ENCODE measurements at regions not wholly inside any gene's neighbourhood (a gene's known extent, or its start where the extent isn't known, plus 50 kb on each side); places are given as distances from the start of the nearest gene placed in this dataset.

DNA sequence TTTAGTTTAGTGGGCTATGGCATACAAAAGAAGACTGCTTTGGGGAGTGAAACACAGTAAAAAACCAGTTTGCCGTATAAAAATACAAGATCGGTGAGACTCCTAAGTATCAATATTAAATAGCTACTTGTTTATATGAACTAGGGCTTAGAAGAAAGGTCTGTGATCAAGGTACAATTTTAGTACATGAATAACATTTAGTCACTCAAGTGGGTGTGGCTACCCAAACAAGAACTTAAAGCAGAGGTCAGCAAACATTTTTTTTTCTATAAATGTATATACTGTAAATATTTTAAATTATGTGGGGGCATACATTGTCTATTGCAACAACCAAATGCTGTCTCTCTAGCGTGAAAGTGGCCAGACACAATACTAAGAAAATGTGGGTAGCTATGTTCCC lies 1452.5 kb upstream of the NUDT12 start:
- H3K9me3 ChIP-seq: no peaks in the 10 kb centered on the region
- no peaks in the 10 kb centered on the region for H3K27me3 ChIP-seq
- DNase-seq: no peak
- no peaks in the 10 kb centered on the region for H3K36me3 ChIP-seq
- no peak overlapping the region for H3K4me3 ChIP-seq

GRCh38 chr5:104998572-104998971 lies 1436.0 kb upstream of the NUDT12 start:
- Histone ChIP-seq H3K27me3 (no peaks in the 10 kb centered on the region), H3K9me3 (0 out of 2 replicates have a peak, but pooled peaks cover 5% of the 10 kb centered on the region), H3K36me3 (no peaks in the 10 kb centered on the region), H3K4me3 (no peak overlapping the region)
- DNase-seq: no peak

- Histone ChIP-seq H3K36me3 (no peaks in the 10 kb centered on the region), H3K9me3 (0 out of 2 replicates have a peak, but pooled peaks cover 5% of the 10 kb centered on the region)
- DNase-seq: no peak
Measured at GRCh38 chr5:104998169-104998568, 1435.6 kb upstream of the NUDT12 start.

GRCh38 chr5:104987074-104987473 lies 1424.5 kb upstream of the NUDT12 start:
- no peak for DNase-seq
- Histone ChIP-seq H3K4me3 (no peak overlapping the region), H3K36me3 (no peaks in the 10 kb centered on the region), H3K9me3 (peaks cover 14% of the 10 kb centered on the region), H3K27me3 (no peaks in the 10 kb centered on the region; the same call in 1 of the 2 replicates)

More at GRCh38 chr5:104998169-104998568, 1435.6 kb upstream of the NUDT12 start:
- H3K4me3 ChIP-seq: no peak overlapping the region
- no peaks in the 10 kb centered on the region for H3K27me3 ChIP-seq

GRCh38 chr5:104977529-104977928 lies 1414.9 kb upstream of the NUDT12 start:
- Histone ChIP-seq H3K4me3 (no peak overlapping the region), H3K36me3 (no peaks in the 10 kb centered on the region), H3K27me3 (no peaks in the 10 kb centered on the region; the same call in 1 of the 2 replicates), H3K9me3 (peaks cover 4% of the 10 kb centered on the region)
- DNase-seq: no peak

GRCh38 chr5:104967806-104968410 lies 1405.3 kb upstream of the NUDT12 start:
- Histone ChIP-seq H3K4me3 (no peak overlapping the region), H3K27me3 (no peaks in the 10 kb centered on the region), H3K9me3 (no peaks in the 10 kb centered on the region), H3K36me3 (no peaks in the 10 kb centered on the region)
- no peak for DNase-seq

- H3K9me3 ChIP-seq: no peaks in the 10 kb centered on the region
- no peak overlapping the region for H3K4me3 ChIP-seq
- no peaks in the 10 kb centered on the region for H3K36me3 ChIP-seq
- no peak for DNase-seq
- no peaks in the 10 kb centered on the region for H3K27me3 ChIP-seq
Measured at GRCh38 chr5:104965006-104965405, 1402.4 kb upstream of the NUDT12 start.

DNA sequence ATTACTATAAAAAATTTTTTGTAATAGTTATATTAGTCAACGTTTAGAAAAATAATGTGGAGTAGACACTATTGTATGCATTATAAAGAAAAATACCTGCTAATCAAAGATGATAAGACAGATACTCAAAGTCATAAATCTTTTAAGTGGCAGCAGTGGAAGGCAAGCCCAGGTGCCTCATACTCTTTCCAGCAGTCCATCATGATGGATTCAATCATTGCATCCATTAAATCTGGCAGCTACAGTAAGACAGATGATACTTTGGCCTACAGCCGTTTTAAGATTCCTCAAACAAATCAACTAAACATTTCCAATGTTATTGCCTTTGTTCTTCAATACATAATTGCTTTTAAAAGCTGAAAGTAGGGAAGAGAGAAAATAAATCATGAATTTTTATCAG lies 1392.9 kb upstream of the NUDT12 start:
- DNase-seq: no peak
- no peaks in the 10 kb centered on the region for H3K36me3 ChIP-seq
- no peak overlapping the region for H3K4me3 ChIP-seq
- no peaks in the 10 kb centered on the region for H3K27me3 ChIP-seq
- no peaks in the 10 kb centered on the region for H3K9me3 ChIP-seq

DNA sequence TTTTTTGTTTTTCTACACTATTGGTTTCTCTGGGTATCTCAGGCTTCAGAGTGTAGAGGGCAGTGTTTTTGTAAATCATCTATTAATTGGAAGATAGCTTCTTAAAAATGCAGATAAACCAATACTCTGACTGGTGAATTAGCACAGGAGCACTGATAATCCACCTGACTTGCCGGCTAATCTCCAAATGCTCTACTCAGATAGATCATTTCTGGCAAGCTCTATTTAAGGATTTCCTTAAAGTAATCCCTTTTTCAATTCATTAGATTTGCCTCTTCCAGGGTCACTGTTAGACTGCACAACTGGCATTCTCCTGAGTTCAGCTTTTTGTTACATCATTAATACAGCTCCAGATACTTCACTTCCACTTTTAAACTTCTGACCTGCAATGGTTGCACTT lies 1390.3 kb upstream of the NUDT12 start:
- no peak overlapping the region for H3K4me3 ChIP-seq
- H3K9me3 ChIP-seq: no peaks in the 10 kb centered on the region
- no peaks in the 10 kb centered on the region for H3K36me3 ChIP-seq
- no peaks in the 10 kb centered on the region for H3K27me3 ChIP-seq
- no peak for DNase-seq

- no peaks in the 10 kb centered on the region for H3K27me3 ChIP-seq
- H3K4me3 ChIP-seq: no peak overlapping the region
- no peak for DNase-seq
- H3K36me3 ChIP-seq: no peaks in the 10 kb centered on the region
- no peaks in the 10 kb centered on the region for H3K9me3 ChIP-seq
Measured at GRCh38 chr5:104951829-104952228, 1389.2 kb upstream of the NUDT12 start.

GRCh38 chr5:104947076-104947475 lies 1384.5 kb upstream of the NUDT12 start:
- Histone ChIP-seq H3K27me3 (no peaks in the 10 kb centered on the region), H3K36me3 (no peaks in the 10 kb centered on the region), H3K9me3 (no peaks in the 10 kb centered on the region), H3K4me3 (no peak overlapping the region)
- DNase-seq: no peak

DNA sequence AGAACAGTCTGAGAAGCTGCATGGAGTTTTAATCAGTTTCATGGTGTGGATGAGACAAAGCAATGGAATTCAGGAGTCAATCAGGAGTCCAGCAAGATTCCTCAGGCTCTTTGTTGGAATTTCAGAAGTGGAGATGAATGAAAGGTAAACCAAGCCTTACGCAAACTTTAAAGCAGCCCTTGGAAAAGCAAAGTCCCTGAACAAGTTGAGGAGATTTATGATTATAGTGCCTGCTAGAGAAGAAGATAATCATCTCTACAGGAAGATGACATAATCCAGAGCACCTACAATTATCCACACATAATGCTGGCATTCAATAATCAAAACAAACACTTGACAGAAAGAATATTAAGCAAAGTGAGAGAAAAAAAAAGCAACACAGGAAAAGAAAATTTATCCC lies 1380.1 kb upstream of the NUDT12 start:
- DNase-seq: no peak
- Histone ChIP-seq H3K27me3 (no peaks in the 10 kb centered on the region), H3K36me3 (no peaks in the 10 kb centered on the region), H3K4me3 (no peak overlapping the region), H3K9me3 (no peaks in the 10 kb centered on the region)

GRCh38 chr5:104941030-104941645 lies 1378.5 kb upstream of the NUDT12 start:
- no peaks in the 10 kb centered on the region for H3K9me3 ChIP-seq
- no peaks in the 10 kb centered on the region for H3K27me3 ChIP-seq
- no peak for DNase-seq
- no peaks in the 10 kb centered on the region for H3K36me3 ChIP-seq
- H3K4me3 ChIP-seq: no peak overlapping the region

GRCh38 chr5:104937598-104937997 lies 1375.0 kb upstream of the NUDT12 start:
- Histone ChIP-seq H3K36me3 (no peaks in the 10 kb centered on the region), H3K9me3 (no peaks in the 10 kb centered on the region), H3K27me3 (no peaks in the 10 kb centered on the region), H3K4me3 (no peak overlapping the region)
- DNase-seq: no peak

- DNase-seq: no peak
- Histone ChIP-seq H3K27me3 (no peaks in the 10 kb centered on the region), H3K36me3 (no peaks in the 10 kb centered on the region), H3K9me3 (no peaks in the 10 kb centered on the region; the same call in 1 of the 2 replicates), H3K4me3 (no peak overlapping the region)
Measured at GRCh38 chr5:104932431-104932830, 1369.8 kb upstream of the NUDT12 start.

DNA sequence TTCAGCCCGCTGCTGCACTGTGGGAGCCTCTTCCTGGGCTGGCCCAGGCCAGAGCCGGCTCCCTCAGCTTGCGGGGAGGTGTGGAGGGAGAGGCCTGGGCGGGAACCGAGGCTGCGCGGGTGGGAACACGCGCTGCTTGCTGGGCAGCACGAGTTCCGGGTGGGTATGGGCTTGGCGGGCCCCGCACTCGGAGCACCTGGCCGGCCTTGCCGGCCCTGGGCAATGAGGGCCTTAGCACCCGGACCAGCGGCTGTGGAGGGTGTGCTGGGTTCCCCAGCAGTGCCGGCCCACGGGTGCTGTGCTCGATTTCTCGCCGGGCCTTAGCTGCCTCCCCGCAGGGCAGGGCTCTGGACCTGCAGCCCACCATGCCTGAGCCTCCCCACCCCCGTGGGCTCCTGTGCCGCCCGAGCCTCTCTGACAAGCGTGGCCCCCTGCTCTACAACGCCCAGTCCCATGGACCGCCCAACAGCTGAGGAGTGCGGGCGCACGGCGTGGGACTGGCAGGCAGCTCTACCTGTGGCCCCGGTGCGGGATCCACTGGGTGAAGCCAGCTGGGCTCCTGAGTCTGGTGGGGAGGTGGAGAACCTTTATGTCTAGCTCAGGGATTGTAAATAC lies 1366.4 kb upstream of the NUDT12 start:
- Histone ChIP-seq H3K9me3 (no peaks in the 10 kb centered on the region; the same call in 1 of the 2 replicates), H3K4me3 (no peak overlapping the region), H3K27me3 (no peaks in the 10 kb centered on the region), H3K36me3 (no peaks in the 10 kb centered on the region)
- no peak for DNase-seq

DNA sequence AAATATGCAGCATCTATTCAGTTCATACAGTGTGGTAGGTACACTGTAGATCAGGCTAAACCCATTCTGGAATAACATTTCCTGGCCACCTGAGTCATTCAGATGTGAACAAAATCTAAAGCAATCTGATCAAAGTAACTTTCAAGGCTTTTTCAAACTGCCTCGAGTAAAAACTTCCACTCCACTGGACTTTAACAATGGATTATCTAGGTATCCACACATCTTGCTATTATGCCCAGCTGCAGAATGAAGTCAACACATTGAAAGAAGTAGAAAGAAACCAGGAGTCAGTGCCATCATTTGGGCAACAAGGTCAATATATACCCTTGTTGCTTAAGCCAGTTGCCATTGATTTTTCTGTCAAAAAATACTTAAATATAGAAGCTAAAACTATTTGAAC lies 1352.6 kb upstream of the NUDT12 start:
- Histone ChIP-seq H3K27me3 (no peaks in the 10 kb centered on the region), H3K9me3 (no peaks in the 10 kb centered on the region), H3K4me3 (no peak overlapping the region), H3K36me3 (no peaks in the 10 kb centered on the region)
- DNase-seq: no peak

GRCh38 chr5:104914536-104915070 lies 1352.0 kb upstream of the NUDT12 start:
- H3K4me3 ChIP-seq: no peak overlapping the region
- DNase-seq: no peak
- no peaks in the 10 kb centered on the region for H3K9me3 ChIP-seq

More at GRCh38 chr5:104914536-104915070, 1352.0 kb upstream of the NUDT12 start:
- H3K36me3 ChIP-seq: no peaks in the 10 kb centered on the region
- H3K27me3 ChIP-seq: no peaks in the 10 kb centered on the region

Data from MG63 (cell line).